ENCODE measurements at regions not wholly inside any gene's neighbourhood (a gene's known extent, or its start where the extent isn't known, plus 50 kb on each side); places are given as distances from the start of the nearest gene placed in this dataset.

DNA sequence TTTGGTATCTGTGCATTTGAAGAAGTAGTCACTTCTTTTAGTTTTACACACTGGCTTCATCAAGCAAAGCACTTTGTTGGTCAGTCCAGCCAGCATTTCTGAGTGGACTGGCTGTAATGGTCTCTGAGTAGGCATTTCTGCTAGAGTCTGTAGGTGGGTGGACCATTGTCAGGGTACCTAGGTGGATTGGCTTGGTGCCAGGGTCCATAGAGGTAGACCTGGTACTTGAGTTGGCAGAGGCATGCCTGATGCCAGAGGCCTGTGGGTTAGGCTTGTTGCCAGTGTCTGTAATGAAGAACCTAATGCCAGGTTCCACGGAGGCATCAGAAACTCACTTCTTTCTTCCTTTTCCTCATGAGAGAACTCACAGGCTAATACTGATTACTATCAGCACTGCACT, 157.9 kb upstream of the C11orf87 start:
- Histone ChIP-seq H3K4me1 (replicated peaks in 1 of 4; ENCODE audit: control insufficient read depth in 3 of 4, insufficient read depth in 4 of 4, low read length in 3 of 4) (no peaks in the 10 kb centered on the region), H3K4ac (replicated peaks; ENCODE audit: insufficient read length, low read depth, low read length) (no peak overlapping the region)
- no peak for FAIRE-seq
- TF ChIP-seq BRCA1 (IDR thresholded peaks at IDR 0.05; ENCODE audit: low read depth, low read length) = no peak
- TF ChIP-seq RFX5 (IDR thresholded peaks at IDR 0.05; ENCODE audit: borderline replicate concordance, low read depth, low read length) = no peak
- no peak for TF ChIP-seq RNF2 (IDR thresholded peaks at IDR 0.05; ENCODE audit: borderline replicate concordance, low read depth, low read length, missing control alignments, poor library complexity, severe bottlenecking)
- TF ChIP-seq POLR2AphosphoS5 (IDR thresholded peaks at IDR 0.05; ENCODE audit: low read depth, low read length) = no peak
- TF ChIP-seq ZNF274 (IDR thresholded peaks at IDR 0.05; ENCODE audit: borderline replicate concordance, extremely low read depth, low read length) = no peak
- no peak for TF ChIP-seq MAFK (IDR thresholded peaks at IDR 0.05; ENCODE audit: low read depth, low read length)
- no peak for TF ChIP-seq SP1 (IDR thresholded peaks at IDR 0.05; ENCODE audit: low read depth, low read length)
- no peak for TF ChIP-seq RXRA (IDR thresholded peaks at IDR 0.05; ENCODE audit: insufficient read depth, low read depth, low read length)
- no peak for TF ChIP-seq RAD21 (IDR thresholded peaks at IDR 0.05 in 1 of 2, conservative IDR thresholded peaks at IDR 0.05 in 1 of 2; ENCODE audit: low read depth in 2 of 2, low read length in 2 of 2)
- TF ChIP-seq, protein P1, sequence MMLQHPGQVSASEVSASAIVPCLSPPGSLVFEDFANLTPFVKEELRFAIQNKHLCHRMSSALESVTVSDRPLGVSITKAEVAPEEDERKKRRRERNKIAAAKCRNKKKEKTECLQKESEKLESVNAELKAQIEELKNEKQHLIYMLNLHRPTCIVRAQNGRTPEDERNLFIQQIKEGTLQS (IDR thresholded peaks at IDR 0.05; ENCODE audit: insufficient read depth, low read depth, low read length) = no peak
- TF ChIP-seq, protein P2, sequence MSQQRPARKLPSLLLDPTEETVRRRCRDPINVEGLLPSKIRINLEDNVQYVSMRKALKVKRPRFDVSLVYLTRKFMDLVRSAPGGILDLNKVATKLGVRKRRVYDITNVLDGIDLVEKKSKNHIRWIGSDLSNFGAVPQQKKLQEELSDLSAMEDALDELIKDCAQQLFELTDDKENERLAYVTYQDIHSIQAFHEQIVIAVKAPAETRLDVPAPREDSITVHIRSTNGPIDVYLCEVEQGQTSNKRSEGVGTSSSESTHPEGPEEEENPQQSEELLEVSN (IDR thresholded peaks at IDR 0.05) = no peak
- TF ChIP-seq TAF7 (optimal IDR thresholded peaks at IDR 0.05; ENCODE audit: borderline replicate concordance, low read depth, low read length) = no peak
- TF ChIP-seq NRF1 (IDR thresholded peaks at IDR 0.05; ENCODE audit: low read depth, low read length) = no peak

More for the DNA sequence above, 157.9 kb upstream of the C11orf87 start:
- Histone ChIP-seq H3K79me1 (ENCODE audit: low read depth, low read length) (no peaks in the 10 kb centered on the region), H4K20me1 (replicated peaks in 1 of 2; ENCODE audit: control insufficient read depth in 1 of 2, insufficient read depth in 2 of 2, low read length in 2 of 2) (no peaks in the 10 kb centered on the region), H2BK120ac (replicated peaks; ENCODE audit: low read depth, low read length) (no peak overlapping the region), H3K23ac (ENCODE audit: insufficient read length) (no peak overlapping the region), H3K27ac (ENCODE audit: low read depth, low read length) (no peak overlapping the region), H3K79me2 (ENCODE audit: control insufficient read depth in 1 of 2, insufficient read depth in 2 of 2, low read length in 2 of 2) (no peaks in the 10 kb centered on the region), H3K14ac (ENCODE audit: insufficient read length) (no peak overlapping the region), H2BK12ac (ENCODE audit: low read depth, low read length) (no peak overlapping the region), H2BK5ac (ENCODE audit: low read depth, low read length) (no peak overlapping the region), H3K9ac (replicated peaks in 1 of 4; ENCODE audit: extremely low read depth in 1 of 4, low read depth in 3 of 4, low read length in 3 of 4) (no peak overlapping the region), H3K4me3 (ENCODE audit: extremely low read depth in 1 of 4, insufficient read depth in 2 of 4, low read depth in 3 of 4, low read length in 4 of 4) (no peak overlapping the region), H3K56ac (replicated peaks; ENCODE audit: insufficient read length, low read depth, low read length) (no peak overlapping the region), H4K8ac (ENCODE audit: extremely low read depth, insufficient read depth, low read length) (no peak overlapping the region), H2AK5ac (ENCODE audit: low read depth, low read length) (no peak overlapping the region), H3K18ac (ENCODE audit: extremely low read depth, low read length) (no peak overlapping the region), H2BK20ac (ENCODE audit: low read length) (no peak overlapping the region), H3K27me3 (replicated peaks in 1 of 4; ENCODE audit: control insufficient read depth in 3 of 4, extremely low read depth in 1 of 4, insufficient read depth in 3 of 4, low read length in 3 of 4) (peaks cover 0 to 2% (median 0%) of the 10 kb centered on the region in 4 experiments; a peak in 1 of 7 replicates), H2BK15ac (ENCODE audit: low read length) (no peak overlapping the region), H3K4me2 (ENCODE audit: insufficient read depth in 1 of 2, low read depth in 2 of 2, low read length in 2 of 2) (no peak overlapping the region), H2AFZ (ENCODE audit: low read length) (no peak overlapping the region), H4K5ac (ENCODE audit: insufficient read length, low read depth, low read length) (no peak overlapping the region), H4K91ac (replicated peaks; ENCODE audit: insufficient read length, low read length) (no peak overlapping the region), H3K36me3 (ENCODE audit: control insufficient read depth in 2 of 4, insufficient read depth in 4 of 4, low read length in 3 of 4) (no peaks in the 10 kb centered on the region), H3K23me2 (ENCODE audit: low read depth, low read length) (no peaks in the 10 kb centered on the region), H3K9me3 (ENCODE audit: insufficient read depth in 2 of 2, low read depth in 1 of 2, low read length in 1 of 2) (peaks cover 0 to 8% of the 10 kb centered on the region in 2 experiments; a peak in 2 of 4 replicates)
- CTCF ChIA-PET (ENCODE audit: partially characterized antibody) = no interaction called here
- POLR2A ChIA-PET (ENCODE audit: partially characterized antibody) = no interaction called here
- WGBS, 2 experiments (ENCODE audit: extremely low coverage in 1 of 2, insufficient coverage in 1 of 2, insufficient read length in 1 of 2, insufficient replicate concordance in 2 of 2, low coverage in 1 of 2, low lambda C conversion rate in 2 of 2, missing lambda C conversion rate in 1 of 2) = 100% methylated on average over 1 of the region's 1 CpG; no CpG with 5 or more reads in 1 of the 2 experiments
- no peak for DNase-seq (ENCODE audit: low read depth in 1 of 2, low spot score in 2 of 2)
